GM12874 (cell line): ENCODE measurements at regions not wholly inside any gene's neighbourhood (a gene's known extent, or its start where the extent isn't known, plus 50 kb on each side); places are given as distances from the start of the nearest gene placed in this dataset.

ENCODE experiments used
- CTCF ChIP-seq: IDR thresholded peaks from 2 replicates; pipeline ENCODE4 v1.5.1; 2011; ENCODE audit warnings: low read depth, mild to moderate bottlenecking, control low read depth, low read length, moderate library complexity; ENCODE audit not compliant: insufficient read depth

GRCh38 chr1:87790756-87791155 is 462.1 kb downstream of the LMO4 start:
- TF ChIP-seq CTCF: no peak

GRCh38 chr1:87791931-87792740 is 463.5 kb downstream of the LMO4 start:
- TF ChIP-seq CTCF: no peak

- TF ChIP-seq CTCF: no peak
Observed at GRCh38 chr1:87794788-87795614, 466.3 kb downstream of the LMO4 start.

- no peak for TF ChIP-seq CTCF
Observed at GRCh38 chr1:87795615-87796337, 467.1 kb downstream of the LMO4 start.

- no peak for TF ChIP-seq CTCF
Observed at GRCh38 chr1:87796471-87796901, 467.8 kb downstream of the LMO4 start.

GRCh38 chr1:87799451-87799850 is 470.8 kb downstream of the LMO4 start:
- TF ChIP-seq CTCF: no peak

- no peak for TF ChIP-seq CTCF
Observed at GRCh38 chr1:87800006-87800405, 471.3 kb downstream of the LMO4 start.
